ENCODE measurements at regions not wholly inside any gene's neighbourhood (a gene's known extent, or its start where the extent isn't known, plus 50 kb on each side); places are given as distances from the start of the nearest gene placed in this dataset.

DNA sequence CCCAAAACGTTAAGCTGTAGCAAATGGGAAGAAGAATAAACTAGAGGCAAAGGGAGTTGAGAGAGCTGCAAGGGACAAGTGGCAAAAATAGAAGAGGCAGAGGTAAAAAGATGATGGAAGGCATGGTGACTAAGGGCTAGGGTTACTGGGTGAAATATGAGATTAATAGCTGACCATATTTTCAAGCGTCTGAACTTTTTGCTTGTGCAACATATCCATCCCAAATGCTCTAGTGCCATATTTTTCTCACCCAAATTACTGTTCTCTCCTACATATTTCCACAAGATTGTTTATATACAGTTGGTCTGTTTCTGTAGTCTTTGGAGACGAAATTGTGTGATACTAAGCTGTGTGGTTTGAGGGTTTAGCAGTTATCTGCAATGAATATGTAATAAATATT lies 145.5 kb downstream of the GMNC start:
- POLR2A ChIA-PET: no interaction called here
- DNase-seq (ENCODE audit: low read depth, low spot score): no peak
- H2AFZ ChIP-seq (ENCODE audit: low read depth, low read length): no peak overlapping the region
- H3K9me1 ChIP-seq (replicated peaks; ENCODE audit: control insufficient read depth, extremely low read depth, insufficient read depth, low read length): no peaks in the 10 kb centered on the region
- FAIRE-seq: no peak
- H3K4me1 ChIP-seq (ENCODE audit: control insufficient read depth, extremely low read depth, insufficient read depth, low read length): no peaks in the 10 kb centered on the region
- intact Hi-C loops (cut with micrococcal nuclease) (no loop called here), dilution Hi-C loops (cut with MboI; ENCODE audit: extremely low pct_ligation_motif_present, low sequenced_read_pairs) (no loop called here)
- no peaks in the 10 kb centered on the region for H3K79me2 ChIP-seq (ENCODE audit: control insufficient read depth, insufficient read depth, low read length)
- no peak overlapping the region for H3K4me3 ChIP-seq (replicated peaks in 1 of 3; ENCODE audit: insufficient read depth in 1 of 3, low read depth in 1 of 3, low read length in 3 of 3)
- CTCF ChIA-PET: interaction anchor here (1.4 to 2.3 kb wide), 3 partner anchors 16 to 22 kb away, joined by 3 to 7 read pairs (median 5); no protein-coding TSS in a partner anchor
- no peaks in the 10 kb centered on the region for H4K20me1 ChIP-seq (replicated peaks; ENCODE audit: control insufficient read depth, extremely low read depth, insufficient read depth, low read length)
- H3K9me3 ChIP-seq (replicated peaks; ENCODE audit: control insufficient read depth, insufficient read depth, low read length): no peaks in the 10 kb centered on the region
- no peaks in the 10 kb centered on the region for H3K27me3 ChIP-seq (ENCODE audit: control insufficient read depth in 2 of 2, insufficient read depth in 2 of 2, low read length in 2 of 2)
- no peak overlapping the region for H3K4me2 ChIP-seq (ENCODE audit: insufficient read depth, low read length)
- no peak overlapping the region for H3K9ac ChIP-seq (replicated peaks; ENCODE audit: extremely low read depth, insufficient read depth, low read length)
- TF ChIP-seq MYC (IDR thresholded peaks at IDR 0.05; ENCODE audit: low read depth, low read length): no peak
- TF ChIP-seq, protein P1, sequence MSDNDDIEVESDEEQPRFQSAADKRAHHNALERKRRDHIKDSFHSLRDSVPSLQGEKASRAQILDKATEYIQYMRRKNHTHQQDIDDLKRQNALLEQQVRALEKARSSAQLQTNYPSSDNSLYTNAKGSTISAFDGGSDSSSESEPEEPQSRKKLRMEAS (IDR thresholded peaks at IDR 0.05; ENCODE audit: insufficient read depth, insufficient read length): no peak
- no peak for TF ChIP-seq JUN (IDR thresholded peaks at IDR 0.05; ENCODE audit: borderline replicate concordance, insufficient read depth, insufficient read length, low read depth)
- TF ChIP-seq POLR2AphosphoS5 (IDR thresholded peaks at IDR 0.05; ENCODE audit: insufficient read depth, low read depth, low read length): no peak
- no peak for TF ChIP-seq GATA2 (IDR thresholded peaks at IDR 0.05; ENCODE audit: insufficient read depth, insufficient read length, low read depth, low read length)
- TF ChIP-seq POLR2A (IDR thresholded peaks at IDR 0.05; ENCODE audit: low read depth, low read length): no peak
- no peak for TF ChIP-seq CTCF (IDR thresholded peaks at IDR 0.05; ENCODE audit: extremely low read depth in 1 of 2, insufficient read depth in 1 of 2, low read depth in 1 of 2, low read length in 2 of 2)
- TF ChIP-seq EZH2 (IDR thresholded peaks at IDR 0.05; ENCODE audit: borderline replicate concordance, low read depth, low read length, severe bottlenecking): no peak
- no peak for TF ChIP-seq FOS (IDR thresholded peaks at IDR 0.05; ENCODE audit: borderline replicate concordance, insufficient read depth, low read length)
- no TSS peak for BruUV-seq (replicated peaks)
- no peaks in the 10 kb centered on the region for H3K36me3 ChIP-seq (ENCODE audit: control insufficient read depth in 2 of 2, extremely low read depth in 1 of 2, insufficient read depth in 2 of 2, low read length in 2 of 2)
- H3K27ac ChIP-seq (ENCODE audit: insufficient read depth, low read depth, low read length): no peak overlapping the region
